GM18526 (cell line): ENCODE measurements at regions not wholly inside any gene's neighbourhood (a gene's known extent, or its start where the extent isn't known, plus 50 kb on each side); places are given as distances from the start of the nearest gene placed in this dataset.
A peak's percentile ranks its signal among the peaks of the same experiment; 100 is the strongest.

Source experiments
- POLR2A ChIP-seq: IDR thresholded peaks from 3 replicates; pipeline ENCODE4 v1.6.1; 2011; ENCODE audit not compliant: insufficient read length; ENCODE audit errors: extremely low read depth

- no peak for TF ChIP-seq POLR2A
These were observed 74.2 kb downstream of the ARF6 start for GRCh38 chr14:49966971-49967630.

- no peak for TF ChIP-seq POLR2A
These were observed 77.1 kb downstream of the ARF6 start for GRCh38 chr14:49969961-49970360.

GRCh38 chr14:49970474-49971147 lies 77.7 kb downstream of the ARF6 start:
- no peak for TF ChIP-seq POLR2A

GRCh38 chr14:49971156-49972130 lies 78.6 kb downstream of the ARF6 start:
- peak; percentile 22 for TF ChIP-seq POLR2A

- no peak for TF ChIP-seq POLR2A
These were observed 79.3 kb downstream of the ARF6 start for GRCh38 chr14:49972131-49972671.

GRCh38 chr14:49972823-49973222 lies 79.9 kb downstream of the ARF6 start:
- no peak for TF ChIP-seq POLR2A

- no peak for TF ChIP-seq POLR2A
These were observed 82.4 kb downstream of the ARF6 start for GRCh38 chr14:49975276-49975675.

GRCh38 chr14:49975799-49976198 lies 82.9 kb downstream of the ARF6 start:
- no peak for TF ChIP-seq POLR2A

GRCh38 chr14:49977126-49977841 lies 84.4 kb downstream of the ARF6 start:
- TF ChIP-seq POLR2A = no peak

GRCh38 chr14:49980027-49980426 lies 87.1 kb downstream of the ARF6 start:
- no peak for TF ChIP-seq POLR2A

GRCh38 chr14:49982082-49982481 lies 89.2 kb downstream of the ARF6 start:
- TF ChIP-seq POLR2A = no peak

- TF ChIP-seq POLR2A = no peak
These were observed 89.6 kb downstream of the ARF6 start for GRCh38 chr14:49982501-49982951.

- no peak for TF ChIP-seq POLR2A
These were observed 91.5 kb downstream of the ARF6 start for GRCh38 chr14:49984424-49984823.

GRCh38 chr14:49986343-49987014 lies 93.6 kb downstream of the ARF6 start:
- no peak for TF ChIP-seq POLR2A
